Bronchial epithelial cell (primary cell): ENCODE measurements at regions not wholly inside any gene's neighbourhood (a gene's known extent, or its start where the extent isn't known, plus 50 kb on each side); places are given as distances from the start of the nearest gene placed in this dataset.
A peak's percentile ranks its signal among the peaks of the same experiment; 100 is the strongest.

Experiments used
- DNase-seq: peaks from one replicate; pipeline ENCODE4 v3.0.0-alpha.2; 2010; ENCODE audit warnings: low read depth
- FAIRE-seq: peaks from 2 replicates; lab custom pipeline; 2011; peaks lifted over from hg19 to GRCh38; lab: Jason Lieb, UNC
- H3K27me3 ChIP-seq: 2 replicates; pipeline ENCODE4 v1.5.1; 2011; ENCODE audit warnings: low read length; ENCODE audit not compliant: control insufficient read depth, insufficient read depth
- H3K36me3 ChIP-seq: 2 replicates; pipeline ENCODE4 v1.5.1; 2011; ENCODE audit warnings: low read length; ENCODE audit not compliant: control insufficient read depth, insufficient read depth
- H3K4me3 ChIP-seq: 2 replicates; pipeline ENCODE4 v1.5.1; 2011; ENCODE audit warnings: mild to moderate bottlenecking, low read depth, low read length, control low read depth
- TF ChIP-seq, protein P1 (sequence below): IDR thresholded peaks from 2 replicates; pipeline ENCODE4 v1.5.1; 2011; ENCODE audit warnings: mild to moderate bottlenecking, moderate library complexity, low read length, control low read depth, inconsistent platforms; ENCODE audit not compliant: insufficient read depth, severe bottlenecking

DNA sequence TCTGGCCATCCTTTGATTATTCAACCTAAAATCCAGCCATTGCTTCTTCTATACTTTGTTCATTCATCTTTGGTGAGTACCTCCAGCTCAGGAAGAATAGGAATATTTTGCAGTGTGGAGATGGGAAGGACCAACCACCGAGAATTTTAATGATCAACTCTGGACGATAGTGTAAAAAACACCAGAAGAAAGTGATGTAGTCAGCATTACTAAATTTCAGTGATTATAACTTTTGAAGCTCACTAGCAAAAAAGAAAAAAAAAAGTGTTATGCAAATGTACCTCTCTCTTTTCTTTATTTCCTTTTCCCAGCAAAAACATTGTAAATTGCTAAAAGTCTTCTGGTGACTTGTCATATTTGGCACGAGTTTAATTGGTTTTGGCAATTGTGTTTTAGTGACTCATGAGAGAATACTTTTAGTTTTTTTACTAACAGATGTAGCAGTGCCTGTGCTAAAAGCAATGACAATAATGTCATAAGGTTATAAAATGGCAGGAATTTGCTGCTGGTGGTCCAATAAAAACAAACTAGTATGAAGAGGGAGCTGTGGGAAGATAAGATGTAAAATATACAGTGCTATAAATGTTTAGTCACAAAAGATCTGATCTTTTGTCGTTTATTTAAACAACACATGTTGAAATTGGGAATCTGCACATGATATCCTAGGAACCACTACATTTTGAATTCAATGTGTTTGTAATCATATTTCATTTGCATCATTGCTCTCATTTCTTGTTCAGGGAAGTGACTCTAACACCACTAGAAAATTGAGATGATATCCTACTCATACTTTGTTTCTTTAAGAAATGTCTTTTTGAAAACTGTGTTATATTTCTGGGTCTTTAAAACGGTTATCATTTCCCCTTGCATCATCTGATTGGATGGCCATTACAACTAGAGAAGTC is 81.3 kb upstream of the ERCC6L2 start:
- Histone ChIP-seq H3K36me3 (no peaks in the 10 kb centered on the region), H3K27me3 (no peaks in the 10 kb centered on the region), H3K4me3 (no peak overlapping the region)
- TF ChIP-seq, protein P1, sequence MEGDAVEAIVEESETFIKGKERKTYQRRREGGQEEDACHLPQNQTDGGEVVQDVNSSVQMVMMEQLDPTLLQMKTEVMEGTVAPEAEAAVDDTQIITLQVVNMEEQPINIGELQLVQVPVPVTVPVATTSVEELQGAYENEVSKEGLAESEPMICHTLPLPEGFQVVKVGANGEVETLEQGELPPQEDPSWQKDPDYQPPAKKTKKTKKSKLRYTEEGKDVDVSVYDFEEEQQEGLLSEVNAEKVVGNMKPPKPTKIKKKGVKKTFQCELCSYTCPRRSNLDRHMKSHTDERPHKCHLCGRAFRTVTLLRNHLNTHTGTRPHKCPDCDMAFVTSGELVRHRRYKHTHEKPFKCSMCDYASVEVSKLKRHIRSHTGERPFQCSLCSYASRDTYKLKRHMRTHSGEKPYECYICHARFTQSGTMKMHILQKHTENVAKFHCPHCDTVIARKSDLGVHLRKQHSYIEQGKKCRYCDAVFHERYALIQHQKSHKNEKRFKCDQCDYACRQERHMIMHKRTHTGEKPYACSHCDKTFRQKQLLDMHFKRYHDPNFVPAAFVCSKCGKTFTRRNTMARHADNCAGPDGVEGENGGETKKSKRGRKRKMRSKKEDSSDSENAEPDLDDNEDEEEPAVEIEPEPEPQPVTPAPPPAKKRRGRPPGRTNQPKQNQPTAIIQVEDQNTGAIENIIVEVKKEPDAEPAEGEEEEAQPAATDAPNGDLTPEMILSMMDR = no peak
- FAIRE-seq = no peak
- DNase-seq = peak; percentile 35

DNA sequence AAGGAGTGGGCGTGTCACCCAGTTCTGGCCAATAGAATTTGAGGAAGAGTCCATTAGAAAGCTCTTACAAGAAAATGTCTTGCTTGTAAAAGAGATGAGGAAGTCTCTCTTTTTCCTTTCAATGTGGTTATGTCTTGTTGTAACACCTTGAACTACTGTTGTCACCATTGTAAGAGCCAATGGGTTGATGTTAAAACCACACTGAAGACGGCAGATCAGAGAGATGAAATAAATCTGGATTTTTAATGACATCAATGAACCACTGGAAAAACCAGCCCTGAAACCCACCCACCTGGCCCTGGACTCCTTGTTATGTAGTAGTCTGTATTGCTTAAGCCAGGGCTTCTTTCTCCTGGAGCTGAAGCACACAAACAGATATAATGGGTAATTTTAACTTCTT is 83.8 kb upstream of the ERCC6L2 start:
- TF ChIP-seq, protein P1 = no peak
- Histone ChIP-seq H3K4me3 (no peak overlapping the region), H3K27me3 (no peaks in the 10 kb centered on the region), H3K36me3 (no peaks in the 10 kb centered on the region)
- FAIRE-seq (no peak), DNase-seq (no peak)

DNA sequence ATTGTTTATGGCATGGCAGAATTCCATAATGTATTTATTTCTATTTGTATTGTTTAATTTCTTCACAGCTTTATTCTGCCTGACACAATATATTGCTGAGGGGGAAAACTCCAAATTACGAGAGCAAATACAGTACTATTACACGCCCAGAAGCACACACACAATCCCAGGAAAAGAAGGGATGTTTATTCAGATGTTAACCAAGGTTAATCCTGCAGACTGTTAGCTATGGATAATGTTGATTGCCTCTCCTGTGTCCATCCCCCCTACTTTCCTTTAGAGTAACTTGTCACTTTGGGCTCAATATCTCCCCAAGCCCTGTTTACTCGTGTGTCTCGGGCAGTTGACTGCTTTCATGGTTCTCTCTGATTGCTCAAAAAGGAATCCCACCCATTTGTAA is 84.2 kb upstream of the ERCC6L2 start:
- TF ChIP-seq, protein P1 = no peak
- Histone ChIP-seq H3K4me3 (no peak overlapping the region), H3K36me3 (no peaks in the 10 kb centered on the region), H3K27me3 (no peaks in the 10 kb centered on the region)
- no peak for DNase-seq
- FAIRE-seq = no peak

DNA sequence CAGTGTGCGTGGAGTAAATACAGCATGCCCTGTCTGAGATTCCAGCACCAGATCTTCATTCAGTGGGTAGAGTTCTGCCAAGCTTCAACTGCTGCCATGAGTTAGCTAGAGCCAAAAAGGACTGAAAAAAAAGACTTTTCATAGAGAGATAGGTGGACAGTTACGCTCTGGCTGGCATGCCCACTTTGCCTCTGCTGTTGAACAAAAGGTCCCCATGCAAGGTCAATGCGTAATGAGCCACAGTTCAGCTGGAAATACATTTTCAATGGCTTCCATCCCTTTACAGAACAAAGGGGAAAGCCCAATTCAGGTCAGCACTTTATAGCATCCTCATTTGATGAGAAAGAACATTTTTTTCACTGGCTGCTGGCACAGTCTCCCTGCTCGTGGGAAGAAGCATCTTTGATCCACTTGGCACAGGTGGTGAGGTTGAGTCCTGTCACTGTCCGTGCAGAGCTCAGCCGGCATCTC is 86.9 kb upstream of the ERCC6L2 start:
- no peak for FAIRE-seq
- no peak for DNase-seq
- TF ChIP-seq, protein P1 = no peak
- H3K27me3 ChIP-seq = no peaks in the 10 kb centered on the region
- H3K36me3 ChIP-seq = no peaks in the 10 kb centered on the region
- H3K4me3 ChIP-seq = no peak overlapping the region

DNA sequence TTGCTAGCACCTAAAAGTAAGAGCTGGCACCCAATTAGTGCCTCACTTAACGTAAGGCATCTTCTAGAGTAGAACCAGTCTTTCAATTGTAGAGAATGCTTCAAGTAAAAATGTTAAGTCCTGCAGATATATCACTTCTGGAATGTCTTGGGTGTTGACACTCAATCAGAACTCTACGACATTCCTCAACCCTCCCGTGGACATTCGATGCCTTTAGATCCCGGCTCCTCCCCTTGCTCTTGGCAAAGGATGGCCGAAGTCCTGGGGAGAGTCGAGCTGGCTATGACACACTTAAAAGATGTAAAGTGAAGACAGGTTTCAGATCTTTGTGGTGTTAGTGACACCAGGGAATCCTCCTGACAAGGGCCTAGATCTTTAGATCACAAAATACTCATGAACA is 87.5 kb upstream of the ERCC6L2 start:
- TF ChIP-seq, protein P1 = no peak
- no peak for FAIRE-seq
- H3K36me3 ChIP-seq = no peaks in the 10 kb centered on the region
- H3K4me3 ChIP-seq = no peak overlapping the region
- DNase-seq = no peak
- no peaks in the 10 kb centered on the region for H3K27me3 ChIP-seq

DNA sequence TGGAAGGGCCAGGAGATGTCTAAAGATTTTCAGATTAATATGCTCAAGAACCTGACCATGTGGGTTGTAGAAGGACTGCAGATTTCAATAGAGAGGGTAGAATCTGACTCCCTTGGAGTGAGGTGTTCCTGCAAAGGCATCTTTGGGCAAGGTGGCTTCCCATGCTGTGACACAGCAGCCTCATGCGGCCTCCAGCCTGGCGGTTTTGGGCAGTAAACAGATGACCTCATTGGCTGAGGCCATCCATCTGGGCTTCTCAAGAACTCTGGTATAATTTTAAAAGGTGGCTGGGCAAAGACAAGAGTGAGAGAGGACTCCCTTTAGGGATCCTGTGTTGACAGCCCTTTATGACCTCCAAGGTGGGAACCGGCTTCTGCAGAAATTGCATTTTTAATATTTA is 90.3 kb upstream of the ERCC6L2 start:
- TF ChIP-seq, protein P1 = no peak
- DNase-seq (no peak), FAIRE-seq (no peak)
- Histone ChIP-seq H3K4me3 (no peak overlapping the region), H3K27me3 (no peaks in the 10 kb centered on the region), H3K36me3 (no peaks in the 10 kb centered on the region)
